ENCODE measurements at regions not wholly inside any gene's neighbourhood (a gene's known extent, or its start where the extent isn't known, plus 50 kb on each side); places are given as distances from the start of the nearest gene placed in this dataset.

DNA sequence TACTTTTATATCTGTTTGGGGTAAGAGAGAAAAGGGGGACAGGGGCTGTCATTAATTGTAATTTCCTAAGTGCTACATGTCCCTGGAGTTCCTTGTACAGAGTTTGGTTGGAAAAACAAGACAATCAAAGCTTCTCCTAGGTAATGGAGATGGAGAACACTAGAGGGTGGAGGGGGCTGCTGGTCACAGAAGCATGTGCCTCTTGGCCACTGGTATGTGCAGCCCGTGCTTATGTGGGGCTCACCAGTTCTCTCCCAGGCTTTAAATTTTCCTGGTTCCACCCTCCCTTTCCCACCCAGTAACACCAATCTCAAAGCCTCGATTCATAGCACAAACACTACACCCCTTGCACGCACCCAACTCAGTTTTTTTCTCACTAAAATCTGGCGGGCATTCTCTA is 165.6 kb downstream of the SAMD5 start:
- intact Hi-C loops (cut with DNase I) = no loop called here
- H3K27ac ChIP-seq (ENCODE audit: low read depth in 2 of 2, low read length in 2 of 2) = no peak overlapping the region
- DNase-seq (no peak), FAIRE-seq (no peak)
- H3K4me3 ChIP-seq (ENCODE audit: low read length in 3 of 3) = no peak overlapping the region
- no peak overlapping the region for H3K9ac ChIP-seq (ENCODE audit: low read length in 3 of 3)
- TF ChIP-seq, protein P1, sequence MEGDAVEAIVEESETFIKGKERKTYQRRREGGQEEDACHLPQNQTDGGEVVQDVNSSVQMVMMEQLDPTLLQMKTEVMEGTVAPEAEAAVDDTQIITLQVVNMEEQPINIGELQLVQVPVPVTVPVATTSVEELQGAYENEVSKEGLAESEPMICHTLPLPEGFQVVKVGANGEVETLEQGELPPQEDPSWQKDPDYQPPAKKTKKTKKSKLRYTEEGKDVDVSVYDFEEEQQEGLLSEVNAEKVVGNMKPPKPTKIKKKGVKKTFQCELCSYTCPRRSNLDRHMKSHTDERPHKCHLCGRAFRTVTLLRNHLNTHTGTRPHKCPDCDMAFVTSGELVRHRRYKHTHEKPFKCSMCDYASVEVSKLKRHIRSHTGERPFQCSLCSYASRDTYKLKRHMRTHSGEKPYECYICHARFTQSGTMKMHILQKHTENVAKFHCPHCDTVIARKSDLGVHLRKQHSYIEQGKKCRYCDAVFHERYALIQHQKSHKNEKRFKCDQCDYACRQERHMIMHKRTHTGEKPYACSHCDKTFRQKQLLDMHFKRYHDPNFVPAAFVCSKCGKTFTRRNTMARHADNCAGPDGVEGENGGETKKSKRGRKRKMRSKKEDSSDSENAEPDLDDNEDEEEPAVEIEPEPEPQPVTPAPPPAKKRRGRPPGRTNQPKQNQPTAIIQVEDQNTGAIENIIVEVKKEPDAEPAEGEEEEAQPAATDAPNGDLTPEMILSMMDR (IDR thresholded peaks at IDR 0.05; ENCODE audit: borderline replicate concordance, extremely low read depth, insufficient read depth) = no peak
- peaks cover 0 to 10% (median 2%) of the 10 kb centered on the region in 3 donors for H3K9me3 ChIP-seq (ENCODE audit: control insufficient read depth in 2 of 3, insufficient read depth in 1 of 3, low read length in 3 of 3)
- no peaks in the 10 kb centered on the region for H3K4me1 ChIP-seq (ENCODE audit: control insufficient read depth in 2 of 3, insufficient read depth in 2 of 3, low read depth in 1 of 3, low read length in 3 of 3)
- no peaks in the 10 kb centered on the region for H3K36me3 ChIP-seq (ENCODE audit: control insufficient read depth in 2 of 3, insufficient read depth in 3 of 3, low read length in 3 of 3)
- H3K27me3 ChIP-seq (ENCODE audit: control insufficient read depth, insufficient read depth, low read length) = no peaks in the 10 kb centered on the region

DNA sequence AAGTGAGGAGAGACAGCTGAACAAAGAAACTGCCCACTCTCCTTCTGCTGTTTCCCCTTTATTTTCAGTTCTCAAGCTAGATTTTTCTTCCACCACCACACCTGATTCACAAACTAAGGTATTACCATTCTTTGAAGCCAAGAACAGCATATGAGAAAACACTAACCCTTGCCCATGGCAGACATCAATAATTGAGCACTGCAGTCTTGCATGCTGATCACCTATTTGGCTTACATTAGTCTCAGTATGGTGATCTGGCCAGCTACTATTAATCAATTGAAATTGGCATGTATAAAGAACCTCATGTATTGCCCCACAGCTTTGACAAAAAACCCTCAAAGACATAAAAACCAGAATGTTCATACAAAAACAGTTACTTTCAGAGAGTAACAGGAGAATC is 166.3 kb downstream of the SAMD5 start:
- Histone ChIP-seq H3K9me3 (ENCODE audit: control insufficient read depth in 2 of 3, insufficient read depth in 1 of 3, low read length in 3 of 3) (peaks cover 0 to 6% (median 0%) of the 10 kb centered on the region in 3 donors), H3K27me3 (ENCODE audit: control insufficient read depth, insufficient read depth, low read length) (no peaks in the 10 kb centered on the region), H3K36me3 (ENCODE audit: control insufficient read depth in 2 of 3, insufficient read depth in 3 of 3, low read length in 3 of 3) (no peaks in the 10 kb centered on the region), H3K4me3 (ENCODE audit: low read length in 3 of 3) (no peak overlapping the region), H3K27ac (ENCODE audit: low read depth in 2 of 2, low read length in 2 of 2) (no peak overlapping the region), H3K9ac (ENCODE audit: low read length in 3 of 3) (no peak overlapping the region), H3K4me1 (ENCODE audit: control insufficient read depth in 2 of 3, insufficient read depth in 2 of 3, low read depth in 1 of 3, low read length in 3 of 3) (no peaks in the 10 kb centered on the region)
- intact Hi-C loops (cut with DNase I) = no loop called here
- DNase-seq (no peak), FAIRE-seq (no peak)
- TF ChIP-seq, protein P1 (IDR thresholded peaks at IDR 0.05; ENCODE audit: borderline replicate concordance, extremely low read depth, insufficient read depth) = no peak

DNA sequence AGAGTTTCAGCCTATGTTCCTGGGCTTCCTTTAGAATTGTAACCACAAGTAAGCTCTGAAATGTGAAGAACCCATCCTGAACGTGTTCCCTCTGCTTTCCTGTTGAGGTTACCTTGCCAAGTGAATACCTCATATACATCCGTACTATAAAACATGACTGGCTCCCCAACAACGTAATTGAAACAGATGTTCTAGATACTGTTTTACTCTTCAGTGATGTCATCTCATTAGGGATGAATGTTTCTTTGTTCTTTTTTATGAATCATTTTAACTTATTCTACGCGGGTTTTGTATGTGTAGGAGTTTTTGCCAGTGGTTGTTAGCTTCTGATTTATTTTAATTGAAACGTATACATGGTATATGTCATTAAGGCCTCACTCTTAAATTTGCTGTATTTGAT is 166.8 kb downstream of the SAMD5 start:
- FAIRE-seq (no peak), DNase-seq (no peak)
- no peaks in the 10 kb centered on the region for H3K27me3 ChIP-seq (ENCODE audit: control insufficient read depth, insufficient read depth, low read length)
- H3K9me3 ChIP-seq (ENCODE audit: control insufficient read depth in 2 of 3, insufficient read depth in 1 of 3, low read length in 3 of 3) = peaks cover 0 to 2% (median 0%) of the 10 kb centered on the region in 3 donors
- intact Hi-C loops (cut with DNase I) = no loop called here
- no peak overlapping the region for H3K9ac ChIP-seq (ENCODE audit: low read length in 3 of 3)
- H3K36me3 ChIP-seq (ENCODE audit: control insufficient read depth in 2 of 3, insufficient read depth in 3 of 3, low read length in 3 of 3) = no peaks in the 10 kb centered on the region
- no peaks in the 10 kb centered on the region for H3K4me1 ChIP-seq (ENCODE audit: control insufficient read depth in 2 of 3, insufficient read depth in 2 of 3, low read depth in 1 of 3, low read length in 3 of 3)
- no peak overlapping the region for H3K4me3 ChIP-seq (ENCODE audit: low read length in 3 of 3)
- H3K27ac ChIP-seq (ENCODE audit: low read depth in 2 of 2, low read length in 2 of 2) = no peak overlapping the region
- TF ChIP-seq, protein P1 (IDR thresholded peaks at IDR 0.05; ENCODE audit: borderline replicate concordance, extremely low read depth, insufficient read depth) = no peak

All from kidney (tissue), 13 donors.